Forelimb muscle (tissue), 1 donor: ENCODE measurements at regions not wholly inside any gene's neighbourhood (a gene's known extent, or its start where the extent isn't known, plus 50 kb on each side); places are given as distances from the start of the nearest gene placed in this dataset.
"Not testable (repeated sequence)": the region's sequence is repeated elsewhere in the genome, so short reads cannot be mapped to it uniquely, and the experiment has no call there.

Experiments used
- DNase-seq: peaks from one replicate; pipeline ENCODE4 v3.0.0-alpha.2; 2013; ENCODE audit warnings: low read depth

- no peak for DNase-seq
These were observed 1736.4 kb downstream of the TP53TG3F start for GRCh38 chr16:35195864-35196216.

GRCh38 chr16:35196313-35196712 lies 1736.9 kb downstream of the TP53TG3F start:
- DNase-seq = no peak

- DNase-seq = no peak
These were observed 1738.2 kb downstream of the TP53TG3F start for GRCh38 chr16:35197656-35198055.

- DNase-seq = no peak
These were observed 1739.1 kb downstream of the TP53TG3F start for GRCh38 chr16:35198223-35199199.

GRCh38 chr16:35200662-35201061 lies 1741.2 kb downstream of the TP53TG3F start:
- DNase-seq = no peak

- DNase-seq = no peak
These were observed 1741.7 kb downstream of the TP53TG3F start for GRCh38 chr16:35201151-35201550.

GRCh38 chr16:35203636-35204035 lies 1744.2 kb downstream of the TP53TG3F start:
- no peak for DNase-seq

- DNase-seq = no peak
These were observed 1747.9 kb downstream of the TP53TG3F start for GRCh38 chr16:35207059-35207999.

GRCh38 chr16:35208001-35208935 lies 1748.9 kb downstream of the TP53TG3F start:
- DNase-seq = no peak

GRCh38 chr16:35210681-35211433 lies 1751.4 kb downstream of the TP53TG3F start:
- DNase-seq = no peak

GRCh38 chr16:35214840-35215239 lies 1755.4 kb downstream of the TP53TG3F start:
- no peak for DNase-seq

- no peak for DNase-seq
These were observed 1755.9 kb downstream of the TP53TG3F start for GRCh38 chr16:35215287-35215686.

GRCh38 chr16:35216261-35216660 lies 1756.8 kb downstream of the TP53TG3F start:
- not testable (repeated sequence) for DNase-seq

- DNase-seq = no peak
These were observed 1762.2 kb downstream of the TP53TG3F start for GRCh38 chr16:35221482-35222185.

GRCh38 chr16:35234679-35235078 lies 1775.3 kb downstream of the TP53TG3F start:
- DNase-seq = no peak

- no peak for DNase-seq
These were observed 1780.1 kb downstream of the TP53TG3F start for GRCh38 chr16:35239561-35239960.

GRCh38 chr16:35249051-35249450 lies 1789.6 kb downstream of the TP53TG3F start:
- DNase-seq = no peak

- no peak for DNase-seq
These were observed 1793.0 kb downstream of the TP53TG3F start for GRCh38 chr16:35252356-35252936.

GRCh38 chr16:35255186-35255803 lies 1795.9 kb downstream of the TP53TG3F start:
- DNase-seq = no peak
